Activated naive CD8-positive, alpha-beta T cell treated with anti-CD3 and anti-CD28 coated beads, Interleukin-2, amount 50 U/mL, for 24 hours (primary cell): ENCODE measurements at regions not wholly inside any gene's neighbourhood (a gene's known extent, or its start where the extent isn't known, plus 50 kb on each side); places are given as distances from the start of the nearest gene placed in this dataset.
"Not testable (repeated sequence)": the region's sequence is repeated elsewhere in the genome, so short reads cannot be mapped to it uniquely, and the experiment has no call there.

Experiments used
- ATAC-seq: fragments of 150-1000 bp; cut with Tn5 transposase; one replicate; pipeline ENCODE4 v1.10.0; 2021
- DNase-seq: peaks from one replicate; pipeline ENCODE4 v3.0.0; 2021
- H3K27ac Mint-ChIP-seq: one replicate; pipeline ENCODE4 v1.8.0; 2021; ENCODE audit warnings: mild to moderate bottlenecking, mixed read lengths
- H3K27me3 Mint-ChIP-seq: one replicate; pipeline ENCODE4 v1.8.0; 2021; ENCODE audit warnings: mixed read lengths
- H3K36me3 Mint-ChIP-seq: one replicate; pipeline ENCODE4 v1.8.0; 2021; ENCODE audit warnings: low read depth, mixed read lengths
- H3K4me1 Mint-ChIP-seq: one replicate; pipeline ENCODE4 v1.8.0; 2021; ENCODE audit warnings: mixed read lengths
- H3K4me3 Mint-ChIP-seq: one replicate; pipeline ENCODE4 v1.8.0; 2021; ENCODE audit warnings: mild to moderate bottlenecking, moderate library complexity, mixed read lengths
- H3K9me3 Mint-ChIP-seq: one replicate; pipeline ENCODE4 v1.8.0; 2021; ENCODE audit warnings: mixed read lengths

DNA sequence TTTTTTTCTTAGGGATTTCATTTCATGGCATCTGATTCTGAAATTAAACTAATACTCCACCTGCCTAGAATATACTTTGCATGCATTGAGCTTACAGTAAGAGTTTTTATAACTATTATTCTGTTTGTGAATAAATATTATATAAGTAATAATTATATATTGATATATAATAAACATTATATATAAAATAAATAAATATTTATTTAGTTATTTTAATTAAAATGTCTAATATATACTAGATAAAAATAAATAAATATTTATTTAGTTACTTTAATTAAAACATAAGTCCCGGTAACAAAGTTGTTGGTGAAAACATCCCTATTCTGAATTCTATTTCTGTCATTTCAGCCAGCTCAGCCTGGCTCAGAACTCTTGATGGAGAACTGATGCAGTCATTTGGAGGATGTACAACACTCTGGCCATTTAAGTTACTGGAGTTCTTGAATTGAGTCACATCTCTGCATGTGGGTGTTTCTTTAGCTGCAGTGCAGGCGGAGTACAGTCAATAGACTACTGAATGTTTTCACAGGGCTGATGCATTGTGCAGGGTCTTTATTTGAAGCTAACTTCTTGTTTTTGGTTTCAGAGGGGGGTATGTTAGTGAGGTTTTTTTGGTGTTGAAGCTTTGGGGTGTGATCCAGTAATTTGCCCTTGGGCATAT, 508.9 kb upstream of the ADGRB3 start:
- no peaks in the 10 kb centered on the region for H3K36me3 Mint-ChIP-seq
- H3K9me3 Mint-ChIP-seq, result peaks cover 13% of the 10 kb centered on the region
- DNase-seq, result no peak
- H3K4me3 Mint-ChIP-seq, result no peak overlapping the region
- no peaks in the 10 kb centered on the region for H3K27me3 Mint-ChIP-seq
- no peak overlapping the region for H3K27ac Mint-ChIP-seq
- ATAC-seq, result no peak
- H3K4me1 Mint-ChIP-seq, result peaks cover 3% of the 10 kb centered on the region

DNA sequence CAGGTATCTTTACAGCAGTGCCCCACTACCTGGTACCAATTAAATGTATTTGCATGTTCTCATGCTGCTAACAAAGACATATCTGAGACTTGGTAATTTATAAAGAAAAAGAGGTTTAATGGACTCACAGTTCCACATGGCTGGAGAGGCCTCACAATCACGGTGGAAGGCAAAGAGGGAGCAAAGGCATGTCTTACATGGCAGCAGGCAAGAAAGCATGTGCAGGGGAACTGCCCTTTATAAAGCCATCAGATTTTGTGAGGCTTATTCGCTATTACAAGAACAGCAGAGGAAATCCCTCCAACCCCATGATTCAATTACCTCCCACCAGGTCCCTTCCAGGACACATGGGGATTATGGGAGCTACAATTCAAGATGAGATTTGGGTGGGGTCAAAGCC, 512.1 kb upstream of the ADGRB3 start:
- not testable (repeated sequence) for H3K27ac Mint-ChIP-seq, ATAC-seq, H3K4me1 Mint-ChIP-seq, DNase-seq, H3K27me3 Mint-ChIP-seq, H3K4me3 Mint-ChIP-seq, H3K36me3 Mint-ChIP-seq
- H3K9me3 Mint-ChIP-seq, result peaks cover 17% of the 10 kb centered on the region

GRCh38 chr6:68122032-68122431, 513.0 kb upstream of the ADGRB3 start:
- Mint-ChIP-seq H3K27me3 (no peaks in the 10 kb centered on the region), H3K4me3 (no peak overlapping the region), H3K9me3 (peaks cover 24% of the 10 kb centered on the region), H3K27ac (no peak overlapping the region), H3K4me1 (no peaks in the 10 kb centered on the region), H3K36me3 (no peaks in the 10 kb centered on the region)
- DNase-seq (no peak), ATAC-seq (no peak)

GRCh38 chr6:68120954-68121353, 514.1 kb upstream of the ADGRB3 start:
- H3K36me3 Mint-ChIP-seq, ATAC-seq, H3K4me1 Mint-ChIP-seq, H3K27ac Mint-ChIP-seq, H3K4me3 Mint-ChIP-seq, H3K27me3 Mint-ChIP-seq, DNase-seq: not testable (repeated sequence)
- H3K9me3 Mint-ChIP-seq, result peaks cover 27% of the 10 kb centered on the region

GRCh38 chr6:68114463-68115047, 520.5 kb upstream of the ADGRB3 start:
- ATAC-seq (no peak), DNase-seq (no peak)
- no peak overlapping the region for H3K27ac Mint-ChIP-seq
- no peaks in the 10 kb centered on the region for H3K27me3 Mint-ChIP-seq
- no peak overlapping the region for H3K4me3 Mint-ChIP-seq
- no peaks in the 10 kb centered on the region for H3K4me1 Mint-ChIP-seq
- peaks cover 10% of the 10 kb centered on the region for H3K9me3 Mint-ChIP-seq
- no peaks in the 10 kb centered on the region for H3K36me3 Mint-ChIP-seq

- ATAC-seq, result no peak
- Mint-ChIP-seq H3K4me3 (no peak overlapping the region), H3K9me3 (peaks cover 7% of the 10 kb centered on the region), H3K27me3 (no peaks in the 10 kb centered on the region), H3K36me3 (no peaks in the 10 kb centered on the region), H3K27ac (no peak overlapping the region), H3K4me1 (no peaks in the 10 kb centered on the region)
- DNase-seq, result no peak
Observed at GRCh38 chr6:68108233-68108835, 526.7 kb upstream of the ADGRB3 start.

GRCh38 chr6:68094070-68094469, 541.0 kb upstream of the ADGRB3 start:
- no peak for DNase-seq
- no peak for ATAC-seq
- Mint-ChIP-seq H3K4me1 (no peaks in the 10 kb centered on the region), H3K4me3 (no peak overlapping the region), H3K9me3 (peaks cover 7% of the 10 kb centered on the region), H3K27ac (no peak overlapping the region), H3K36me3 (no peaks in the 10 kb centered on the region), H3K27me3 (no peaks in the 10 kb centered on the region)

DNA sequence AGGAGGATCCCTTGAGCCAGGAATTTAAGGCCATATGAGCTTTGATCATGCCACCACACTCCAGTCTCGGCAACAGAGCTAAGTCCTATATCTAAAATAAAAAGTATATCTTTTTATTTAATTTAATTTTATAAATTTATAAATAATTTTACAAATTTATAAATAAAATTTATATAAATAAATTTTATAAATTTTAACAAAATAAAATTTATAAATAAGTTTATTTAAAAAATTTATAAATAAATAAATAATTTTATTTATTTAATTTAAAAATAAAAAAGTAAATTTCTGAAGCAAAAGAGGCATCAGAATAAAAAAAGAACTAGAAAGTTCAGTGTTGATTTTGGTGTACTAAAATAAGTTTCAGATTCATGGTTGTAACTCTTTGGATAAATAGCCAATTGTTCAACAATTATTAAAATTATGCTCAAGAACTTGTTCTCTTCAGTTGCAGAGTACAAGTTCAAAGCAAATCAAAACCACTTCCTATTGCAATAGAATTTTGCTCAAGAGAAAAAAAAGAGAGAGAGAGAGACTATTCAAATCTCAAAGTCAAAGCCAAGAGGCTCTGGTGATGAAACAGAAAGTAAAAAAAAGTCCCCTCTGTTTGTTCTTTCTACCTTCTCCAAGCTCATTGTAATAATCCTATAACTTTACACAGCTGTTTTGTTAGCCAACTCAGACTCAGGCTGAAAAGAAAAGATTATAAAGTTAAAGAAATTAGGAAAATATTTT, 547.5 kb upstream of the ADGRB3 start:
- Mint-ChIP-seq H3K27me3 (no peaks in the 10 kb centered on the region), H3K36me3 (no peaks in the 10 kb centered on the region), H3K27ac (no peak overlapping the region), H3K4me3 (no peak overlapping the region), H3K9me3 (peaks cover 4% of the 10 kb centered on the region), H3K4me1 (peaks cover 2% of the 10 kb centered on the region)
- DNase-seq, result no peak
- ATAC-seq, result no peak

- DNase-seq, result no peak
- Mint-ChIP-seq H3K4me1 (peaks cover 2% of the 10 kb centered on the region), H3K27ac (no peak overlapping the region), H3K36me3 (no peaks in the 10 kb centered on the region), H3K4me3 (no peak overlapping the region), H3K27me3 (no peaks in the 10 kb centered on the region), H3K9me3 (peaks cover 4% of the 10 kb centered on the region)
- no peak for ATAC-seq
Observed at GRCh38 chr6:68086199-68086598, 548.9 kb upstream of the ADGRB3 start.

- not testable (repeated sequence) for DNase-seq, ATAC-seq, H3K27ac Mint-ChIP-seq, H3K9me3 Mint-ChIP-seq, H3K4me1 Mint-ChIP-seq, H3K27me3 Mint-ChIP-seq, H3K36me3 Mint-ChIP-seq, H3K4me3 Mint-ChIP-seq
Observed at GRCh38 chr6:68085599-68085998, 549.5 kb upstream of the ADGRB3 start.

DNA sequence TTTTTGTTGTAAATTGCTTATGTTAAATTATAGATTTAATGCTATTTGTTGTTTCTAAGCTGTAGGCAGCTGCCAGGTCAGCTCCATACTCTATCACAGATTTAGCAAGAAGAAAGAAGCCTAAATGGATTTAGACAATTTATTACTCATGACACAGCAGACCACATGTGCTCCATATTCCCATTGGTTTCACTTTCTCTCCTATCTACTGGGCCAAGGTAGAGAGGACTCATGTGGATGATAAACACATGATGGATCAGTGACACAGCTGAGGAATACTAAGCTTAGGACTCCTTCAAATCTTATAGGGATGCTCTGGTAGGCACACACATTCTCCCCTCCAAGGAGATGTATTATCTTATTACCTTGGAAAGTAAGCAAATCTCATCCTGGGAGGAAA, 553.0 kb upstream of the ADGRB3 start:
- H3K27ac Mint-ChIP-seq, result no peak overlapping the region
- no peaks in the 10 kb centered on the region for H3K36me3 Mint-ChIP-seq
- no peak overlapping the region for H3K4me3 Mint-ChIP-seq
- no peak for ATAC-seq
- no peaks in the 10 kb centered on the region for H3K4me1 Mint-ChIP-seq
- no peak for DNase-seq
- H3K9me3 Mint-ChIP-seq, result peaks cover 8% of the 10 kb centered on the region
- H3K27me3 Mint-ChIP-seq, result no peaks in the 10 kb centered on the region

DNA sequence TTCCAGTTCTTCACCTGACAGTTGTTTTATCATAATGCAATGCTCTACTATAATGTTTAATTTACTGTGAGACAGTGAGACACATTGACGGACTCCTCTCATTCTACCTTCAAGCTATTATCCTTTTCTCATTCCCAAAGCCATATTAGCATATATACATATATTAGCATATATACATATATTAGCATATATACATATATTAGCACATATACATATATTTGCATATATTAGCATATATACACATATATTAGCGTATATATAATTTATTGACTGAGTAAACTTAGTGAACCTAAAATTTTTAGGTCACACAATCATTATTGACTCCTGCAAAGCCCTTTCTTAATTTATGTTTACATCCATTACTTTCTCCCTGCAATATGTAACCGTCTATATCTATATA, 555.0 kb upstream of the ADGRB3 start:
- Mint-ChIP-seq H3K4me1 (no peaks in the 10 kb centered on the region), H3K4me3 (no peak overlapping the region), H3K9me3 (peaks cover 8% of the 10 kb centered on the region), H3K27ac (no peak overlapping the region), H3K36me3 (no peaks in the 10 kb centered on the region), H3K27me3 (no peaks in the 10 kb centered on the region)
- ATAC-seq, result no peak
- no peak for DNase-seq

DNA sequence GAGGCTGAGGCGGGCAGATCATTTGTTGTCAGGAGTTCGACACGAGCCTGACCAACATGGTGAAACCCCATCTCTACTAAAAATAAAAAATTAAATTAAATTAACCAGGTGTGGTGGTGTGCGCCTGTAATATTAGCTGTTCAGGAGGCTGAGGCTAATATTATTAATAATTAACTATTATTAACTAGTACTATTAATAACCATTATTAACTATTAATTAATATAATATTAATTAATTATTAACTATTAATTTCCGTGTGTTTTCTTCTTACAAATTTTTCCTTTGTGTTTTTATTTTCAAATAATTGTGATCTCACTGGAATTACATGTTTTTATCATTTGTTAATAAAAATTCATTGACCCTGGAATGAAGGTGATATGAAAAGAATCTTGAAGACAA, 557.4 kb upstream of the ADGRB3 start:
- no peak overlapping the region for H3K27ac Mint-ChIP-seq
- DNase-seq (no peak), ATAC-seq (no peak)
- H3K4me1 Mint-ChIP-seq, result no peaks in the 10 kb centered on the region
- H3K27me3 Mint-ChIP-seq, result no peaks in the 10 kb centered on the region
- no peak overlapping the region for H3K4me3 Mint-ChIP-seq
- H3K9me3 Mint-ChIP-seq, result peaks cover 8% of the 10 kb centered on the region
- no peaks in the 10 kb centered on the region for H3K36me3 Mint-ChIP-seq

DNA sequence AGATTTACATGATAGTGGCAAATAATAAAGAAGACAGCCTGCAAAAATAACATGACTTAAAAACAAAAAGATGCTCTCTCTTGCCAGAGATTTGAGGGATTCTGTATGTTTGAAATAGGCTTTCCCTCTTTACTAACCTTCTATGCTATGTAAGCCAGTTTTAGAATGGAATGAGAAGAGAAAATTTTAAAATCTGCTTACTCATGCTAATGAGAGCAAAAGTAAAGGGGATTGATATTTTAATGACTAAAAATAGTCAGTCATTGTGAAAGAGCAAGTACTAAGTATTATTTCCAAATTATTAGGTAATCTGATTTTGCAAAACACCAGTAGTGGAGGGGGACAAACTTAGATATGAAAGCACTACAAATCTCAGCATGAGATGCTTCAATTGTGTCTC, 563.3 kb upstream of the ADGRB3 start:
- H3K27ac Mint-ChIP-seq, result no peak overlapping the region
- H3K4me1 Mint-ChIP-seq, result no peaks in the 10 kb centered on the region
- H3K4me3 Mint-ChIP-seq, result no peak overlapping the region
- H3K36me3 Mint-ChIP-seq, result no peaks in the 10 kb centered on the region
- ATAC-seq, result no peak
- no peaks in the 10 kb centered on the region for H3K27me3 Mint-ChIP-seq
- DNase-seq, result no peak
- peaks cover 8% of the 10 kb centered on the region for H3K9me3 Mint-ChIP-seq
